Astrocyte (in vitro differentiated cells and primary cell): ENCODE measurements at regions not wholly inside any gene's neighbourhood (a gene's known extent, or its start where the extent isn't known, plus 50 kb on each side); places are given as distances from the start of the nearest gene placed in this dataset.

ENCODE experiments used
- DNase-seq: peaks from one replicate; pipeline ENCODE4 v3.0.0-alpha.2; 2010; ENCODE audit warnings: low read depth
- FAIRE-seq: peaks from 2 replicates; lab custom pipeline; 2011; peaks lifted over from hg19 to GRCh38; lab: Jason Lieb, UNC
- H2AFZ ChIP-seq: 2 replicates; pipeline ENCODE4 v1.6.0; 2012; ENCODE audit warnings: low read depth, low read length, inconsistent platforms
- H3K27ac ChIP-seq: 2 replicates; pipeline ENCODE4 v1.5.1; 2011; ENCODE audit warnings: low read depth, low read length, inconsistent platforms
- H3K27me3 ChIP-seq: 2 replicates; pipeline ENCODE4 v1.6.0; 2011; ENCODE audit warnings: low read length, inconsistent platforms; ENCODE audit not compliant: insufficient read depth
- H3K36me3 ChIP-seq: 2 replicates; pipeline ENCODE4 v1.5.1; 2011; ENCODE audit warnings: low read length, inconsistent platforms; ENCODE audit not compliant: insufficient read depth
- H3K4me1 ChIP-seq: 2 replicates; pipeline ENCODE4 v1.5.1; 2011; ENCODE audit warnings: low read length, inconsistent platforms; ENCODE audit not compliant: insufficient read depth
- H3K4me2 ChIP-seq: 2 replicates; pipeline ENCODE4 v1.6.0; 2012; ENCODE audit warnings: low read length, inconsistent platforms
- H3K4me3 ChIP-seq: 2 replicates; pipeline ENCODE4 v1.5.1; 2011; ENCODE audit warnings: low read depth, mild to moderate bottlenecking, low read length, inconsistent platforms; ENCODE audit not compliant: insufficient read depth
- H3K79me2 ChIP-seq: 2 replicates; pipeline ENCODE4 v1.6.0; 2012; ENCODE audit warnings: mild to moderate bottlenecking, low read length, inconsistent platforms; ENCODE audit not compliant: insufficient read depth
- H3K9ac ChIP-seq: 2 replicates; pipeline ENCODE4 v1.6.0; 2012; ENCODE audit warnings: mild to moderate bottlenecking, low read length, inconsistent platforms
- H3K9me3 ChIP-seq: 2 replicates; pipeline ENCODE4 v1.5.1; 2012; ENCODE audit warnings: low read depth, mild to moderate bottlenecking, low read length, inconsistent platforms; ENCODE audit not compliant: insufficient read depth
- H4K20me1 ChIP-seq: 2 replicates; pipeline ENCODE4 v1.6.0; 2012; ENCODE audit warnings: low read length, inconsistent platforms; ENCODE audit not compliant: insufficient read depth
- H3K27ac Mint-ChIP-seq: one replicate; pipeline ENCODE4 v1.8.0; 2021; ENCODE audit warnings: mild to moderate bottlenecking, mixed read lengths; ENCODE audit not compliant: unreplicated experiment
- H3K27me3 Mint-ChIP-seq: one replicate; pipeline ENCODE4 v1.8.0; 2021; ENCODE audit warnings: low read depth, mixed read lengths; ENCODE audit not compliant: unreplicated experiment
- H3K36me3 Mint-ChIP-seq: one replicate; pipeline ENCODE4 v1.8.0; 2021; ENCODE audit warnings: low read depth, mixed read lengths; ENCODE audit not compliant: unreplicated experiment
- H3K4me1 Mint-ChIP-seq: one replicate; pipeline ENCODE4 v1.8.0; 2021; ENCODE audit warnings: low read depth, mixed read lengths; ENCODE audit not compliant: unreplicated experiment
- H3K4me3 Mint-ChIP-seq: one replicate; pipeline ENCODE4 v1.8.0; 2021; ENCODE audit warnings: mild to moderate bottlenecking, moderate library complexity, mixed read lengths; ENCODE audit not compliant: unreplicated experiment
- H3K9me3 Mint-ChIP-seq: one replicate; pipeline ENCODE4 v1.8.0; 2021; ENCODE audit warnings: mild to moderate bottlenecking, mixed read lengths; ENCODE audit not compliant: unreplicated experiment
- EZH2 ChIP-seq: IDR thresholded peaks from 2 replicates; pipeline ENCODE4 v1.6.1; 2012; ENCODE audit warnings: mild to moderate bottlenecking, low read length, inconsistent platforms; ENCODE audit not compliant: insufficient read depth
- TF ChIP-seq, protein P1 (sequence below): IDR thresholded peaks from 2 replicates; pipeline ENCODE4 v1.5.1; 2011; ENCODE audit warnings: low read depth, mild to moderate bottlenecking, inconsistent platforms, low read length, moderate library complexity; ENCODE audit not compliant: insufficient read depth

DNA sequence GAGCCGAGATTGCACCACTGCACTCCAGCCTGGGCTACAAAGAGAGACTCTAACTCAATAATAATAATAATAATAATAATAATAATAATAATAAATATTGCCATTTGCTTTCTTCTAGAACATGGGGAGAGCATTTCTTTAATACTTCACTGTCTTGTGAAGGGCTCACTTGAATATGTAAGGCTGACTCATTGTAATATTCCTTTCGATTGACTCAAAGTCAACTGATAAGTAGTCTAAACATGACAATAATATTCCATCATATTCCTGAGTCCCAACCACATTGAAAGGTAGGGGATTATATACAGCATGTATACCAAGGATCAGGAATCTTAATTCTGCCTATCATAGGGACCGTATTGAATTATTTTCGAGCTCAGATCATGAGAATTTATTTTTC lies 949.2 kb downstream of the DSC3 start:
- Mint-ChIP-seq H3K36me3 (no peaks in the 10 kb centered on the region), H3K4me1 (peaks cover 16% of the 10 kb centered on the region), H3K9me3 (no peaks in the 10 kb centered on the region), H3K4me3 (no peak overlapping the region), H3K27ac (no peak overlapping the region), H3K27me3 (no peaks in the 10 kb centered on the region)
- Histone ChIP-seq H3K4me1 (peaks cover 5% of the 10 kb centered on the region), H3K36me3 (no peaks in the 10 kb centered on the region), H3K79me2 (no peaks in the 10 kb centered on the region), H3K4me2 (no peak overlapping the region), H2AFZ (no peak overlapping the region), H3K9me3 (no peaks in the 10 kb centered on the region), H3K9ac (no peak overlapping the region), H3K27ac (no peak overlapping the region), H3K27me3 (no peaks in the 10 kb centered on the region), H3K4me3 (no peak overlapping the region), H4K20me1 (no peaks in the 10 kb centered on the region)
- FAIRE-seq (no peak), DNase-seq (peak; percentile 14)
- TF ChIP-seq EZH2: no peak
- TF ChIP-seq, protein P1, sequence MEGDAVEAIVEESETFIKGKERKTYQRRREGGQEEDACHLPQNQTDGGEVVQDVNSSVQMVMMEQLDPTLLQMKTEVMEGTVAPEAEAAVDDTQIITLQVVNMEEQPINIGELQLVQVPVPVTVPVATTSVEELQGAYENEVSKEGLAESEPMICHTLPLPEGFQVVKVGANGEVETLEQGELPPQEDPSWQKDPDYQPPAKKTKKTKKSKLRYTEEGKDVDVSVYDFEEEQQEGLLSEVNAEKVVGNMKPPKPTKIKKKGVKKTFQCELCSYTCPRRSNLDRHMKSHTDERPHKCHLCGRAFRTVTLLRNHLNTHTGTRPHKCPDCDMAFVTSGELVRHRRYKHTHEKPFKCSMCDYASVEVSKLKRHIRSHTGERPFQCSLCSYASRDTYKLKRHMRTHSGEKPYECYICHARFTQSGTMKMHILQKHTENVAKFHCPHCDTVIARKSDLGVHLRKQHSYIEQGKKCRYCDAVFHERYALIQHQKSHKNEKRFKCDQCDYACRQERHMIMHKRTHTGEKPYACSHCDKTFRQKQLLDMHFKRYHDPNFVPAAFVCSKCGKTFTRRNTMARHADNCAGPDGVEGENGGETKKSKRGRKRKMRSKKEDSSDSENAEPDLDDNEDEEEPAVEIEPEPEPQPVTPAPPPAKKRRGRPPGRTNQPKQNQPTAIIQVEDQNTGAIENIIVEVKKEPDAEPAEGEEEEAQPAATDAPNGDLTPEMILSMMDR: no peak

DNA sequence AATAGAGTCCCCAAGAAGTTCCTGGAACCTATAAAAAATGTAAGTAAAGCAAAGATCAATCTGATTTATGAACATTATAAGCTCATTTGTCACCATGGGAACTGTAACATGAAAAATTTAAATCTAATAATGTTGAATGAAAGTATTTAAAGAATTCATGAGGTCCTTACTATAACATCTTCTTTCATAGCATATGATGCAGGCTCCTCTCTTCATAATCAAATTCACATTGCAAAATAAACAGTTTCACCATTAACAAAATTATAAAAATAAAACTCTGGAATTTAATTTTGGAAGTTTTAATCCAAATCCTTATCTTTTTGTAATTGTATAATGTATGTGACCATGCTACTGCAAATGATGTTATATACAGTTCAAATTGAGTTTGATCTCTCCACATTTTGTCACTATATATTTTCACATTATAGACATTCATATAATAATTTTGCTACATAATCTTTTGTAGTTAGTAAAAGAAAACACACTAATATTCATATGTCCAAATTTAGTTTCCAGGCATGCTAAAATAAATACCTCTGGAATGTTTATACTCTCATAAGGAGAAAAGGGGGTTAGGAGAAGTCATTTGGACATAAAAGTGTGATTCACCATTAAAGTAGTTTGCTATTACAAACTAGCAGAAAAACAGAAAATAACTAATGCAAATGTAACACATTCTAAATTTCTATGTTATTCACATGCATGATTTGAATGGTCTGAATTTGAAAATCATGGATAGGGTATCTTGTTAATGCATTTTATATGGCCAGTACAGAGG lies 954.1 kb downstream of the DSC3 start:
- TF ChIP-seq, protein P1: no peak
- TF ChIP-seq EZH2: no peak
- H3K4me1 ChIP-seq: peaks cover 5% of the 10 kb centered on the region
- H3K9ac ChIP-seq: no peak overlapping the region
- FAIRE-seq: no peak
- H3K4me2 ChIP-seq: peak overlapping the region; percentile 7
- peak; percentile 41 for DNase-seq
- H2AFZ ChIP-seq: no peak overlapping the region
- Mint-ChIP-seq H3K36me3 (no peaks in the 10 kb centered on the region), H3K4me3 (no peak overlapping the region), H3K9me3 (no peaks in the 10 kb centered on the region), H3K4me1 (no peaks in the 10 kb centered on the region), H3K27me3 (no peaks in the 10 kb centered on the region), H3K27ac (no peak overlapping the region)
- H3K27me3 ChIP-seq: no peaks in the 10 kb centered on the region
- no peaks in the 10 kb centered on the region for H3K9me3 ChIP-seq
- H3K36me3 ChIP-seq: no peaks in the 10 kb centered on the region
- H3K4me3 ChIP-seq: no peak overlapping the region
- no peaks in the 10 kb centered on the region for H4K20me1 ChIP-seq
- H3K79me2 ChIP-seq: no peaks in the 10 kb centered on the region
- H3K27ac ChIP-seq: no peak overlapping the region

DNA sequence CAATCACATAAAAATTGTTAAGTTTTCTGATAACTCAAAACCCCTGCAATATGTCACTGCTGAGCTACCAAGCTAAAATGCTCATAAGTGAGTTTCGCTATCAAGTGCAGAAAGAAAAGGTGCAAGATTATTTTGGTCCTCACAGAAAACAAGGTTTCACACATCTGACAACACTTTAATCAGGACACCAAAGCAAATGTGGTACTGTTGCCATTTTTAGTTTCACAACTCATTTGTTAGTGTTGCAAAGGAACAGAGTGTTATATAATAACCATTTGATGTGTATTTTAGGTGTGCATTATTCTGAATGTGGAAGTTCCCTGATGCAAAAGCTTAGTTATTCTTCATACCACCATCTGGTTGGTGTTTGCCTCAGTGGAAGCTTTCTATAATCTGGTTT lies 956.2 kb downstream of the DSC3 start:
- Mint-ChIP-seq H3K27ac (no peak overlapping the region), H3K4me3 (no peak overlapping the region), H3K36me3 (no peaks in the 10 kb centered on the region), H3K27me3 (no peaks in the 10 kb centered on the region), H3K9me3 (no peaks in the 10 kb centered on the region), H3K4me1 (no peaks in the 10 kb centered on the region)
- no peaks in the 10 kb centered on the region for H3K27me3 ChIP-seq
- H3K4me2 ChIP-seq: no peak overlapping the region
- no peaks in the 10 kb centered on the region for H3K36me3 ChIP-seq
- no peak for FAIRE-seq
- H3K9me3 ChIP-seq: no peaks in the 10 kb centered on the region
- no peak overlapping the region for H3K27ac ChIP-seq
- H3K4me1 ChIP-seq: peaks cover 5% of the 10 kb centered on the region
- TF ChIP-seq EZH2: no peak
- TF ChIP-seq, protein P1: no peak
- DNase-seq: no peak
- no peaks in the 10 kb centered on the region for H4K20me1 ChIP-seq
- H2AFZ ChIP-seq: no peak overlapping the region
- no peak overlapping the region for H3K9ac ChIP-seq
- no peak overlapping the region for H3K4me3 ChIP-seq
- no peaks in the 10 kb centered on the region for H3K79me2 ChIP-seq
